SK-N-SH treated with all-trans-retinoic acid at 6 μM for 48 hours (cell line): ENCODE measurements at regions not wholly inside any gene's neighbourhood (a gene's known extent, or its start where the extent isn't known, plus 50 kb on each side); places are given as distances from the start of the nearest gene placed in this dataset.
"Not testable (repeated sequence)": the region's sequence is repeated elsewhere in the genome, so short reads cannot be mapped to it uniquely, and the experiment has no call there.

Experiments used
- ATAC-seq: fragments of 200-7000 bp; cut with Tn5 transposase; 3 replicates; pipeline ENCODE4 v1.9.1; 2020; ENCODE audit warnings: mild to moderate bottlenecking, moderate library complexity
- ARNTL ChIP-seq: fragments of 450-650 bp; formaldehyde crosslinking; IDR thresholded peaks from 2 replicates; pipeline ENCODE4 v1.5.0; 2020; ENCODE audit warnings: low read depth, mild to moderate bottlenecking, moderate library complexity, borderline replicate concordance
- BACH2 ChIP-seq: fragments of 250-450 bp; sonication (Bioruptor Pico); IDR thresholded peaks from 2 replicates; pipeline ENCODE4 v1.9.0; 2021; ENCODE audit warnings: mild to moderate bottlenecking, borderline replicate concordance
- CREB5 ChIP-seq: fragments of 250-450 bp; sonication (Bioruptor Pico); IDR thresholded peaks from 2 replicates; pipeline ENCODE4 v1.5.1; 2020; ENCODE audit warnings: low read depth, mild to moderate bottlenecking, moderate library complexity
- CSRNP3 ChIP-seq: fragments of 250-450 bp; sonication (Bioruptor Pico); IDR thresholded peaks from 2 replicates; pipeline ENCODE4 v1.5.1; 2021; ENCODE audit warnings: mild to moderate bottlenecking, moderate library complexity
- ESRRG ChIP-seq: fragments of 250-450 bp; sonication (Bioruptor Pico); IDR thresholded peaks from 2 replicates; pipeline ENCODE4 v1.6.1; 2021; ENCODE audit warnings: mild to moderate bottlenecking
- GLIS3 ChIP-seq: fragments of 250-450 bp; sonication (Bioruptor Pico); IDR thresholded peaks from 2 replicates; pipeline ENCODE4 v1.5.0; 2020; ENCODE audit warnings: mild to moderate bottlenecking, moderate library complexity
- ISL1 ChIP-seq: fragments of 250-450 bp; sonication (Bioruptor Pico); IDR thresholded peaks from 2 replicates; pipeline ENCODE4 v2.1.2; 2022; ENCODE audit warnings: mild to moderate bottlenecking, moderate library complexity
- OSR1 ChIP-seq: fragments of 250-450 bp; sonication (Bioruptor Pico); IDR thresholded peaks from 2 replicates; pipeline ENCODE4 v1.8.0; 2022; ENCODE audit warnings: moderate library complexity, mild to moderate bottlenecking, inconsistent platforms
- POU6F1 ChIP-seq: fragments of 250-450 bp; sonication (Bioruptor Pico); IDR thresholded peaks from 2 replicates; pipeline ENCODE4 v1.8.0; 2021; ENCODE audit warnings: low read depth, mild to moderate bottlenecking, moderate library complexity, borderline replicate concordance
- PPARA ChIP-seq: fragments of 250-450 bp; sonication (Bioruptor Pico); IDR thresholded peaks from 2 replicates; pipeline ENCODE4 v1.5.0; 2020; ENCODE audit warnings: mild to moderate bottlenecking, borderline replicate concordance
- RARB ChIP-seq: fragments of 250-450 bp; sonication (Bioruptor Pico); IDR thresholded peaks from 2 replicates; pipeline ENCODE4 v1.8.0; 2021; ENCODE audit warnings: mild to moderate bottlenecking, moderate library complexity
- SNAI2 ChIP-seq: fragments of 250-450 bp; sonication (Bioruptor Pico); IDR thresholded peaks from 2 replicates; pipeline ENCODE4 v1.5.0; 2020; ENCODE audit warnings: mild to moderate bottlenecking, moderate library complexity
- TCF4 ChIP-seq: fragments of 250-450 bp; sonication (Bioruptor Pico); IDR thresholded peaks from 2 replicates; pipeline ENCODE4 v1.8.0; 2021; ENCODE audit warnings: mild to moderate bottlenecking, moderate library complexity, borderline replicate concordance
- TSHZ2 ChIP-seq: fragments of 250-450 bp; sonication (Bioruptor Pico); IDR thresholded peaks from 2 replicates; pipeline ENCODE4 v1.5.0; 2020; ENCODE audit warnings: mild to moderate bottlenecking, moderate library complexity
- ZC3H10 ChIP-seq: fragments of 250-450 bp; sonication (Bioruptor Pico); IDR thresholded peaks from 2 replicates; pipeline ENCODE4 v1.5.1; 2021; ENCODE audit warnings: mild to moderate bottlenecking, moderate library complexity
- ZFP3 ChIP-seq: fragments of 250-450 bp; sonication (Bioruptor Pico); IDR thresholded peaks from 2 replicates; pipeline ENCODE4 v1.5.0; 2020; ENCODE audit warnings: mild to moderate bottlenecking, moderate library complexity
- ZFP30 ChIP-seq: fragments of 450-650 bp; formaldehyde crosslinking; IDR thresholded peaks from 2 replicates; pipeline ENCODE4 v1.5.0; 2022; ENCODE audit warnings: mild to moderate bottlenecking, moderate library complexity
- ZNF565 ChIP-seq: fragments of 450-650 bp; formaldehyde crosslinking; conservative IDR thresholded peaks from 2 replicates; pipeline ENCODE4 v1.5.0; 2020; ENCODE audit warnings: low read depth, mild to moderate bottlenecking, moderate library complexity
- ZNF70 ChIP-seq: fragments of 450-650 bp; formaldehyde crosslinking; IDR thresholded peaks from 2 replicates; pipeline ENCODE4 v1.5.0; 2020; ENCODE audit warnings: mild to moderate bottlenecking, moderate library complexity

GRCh38 chr6:125623085-125623484, 126.3 kb upstream of the HEY2 start:
- no peak for TF ChIP-seq ESRRG
- TF ChIP-seq CREB5: no peak
- TF ChIP-seq ZNF70 (CRISPR knock-in tag): no peak
- TF ChIP-seq ZNF565 (CRISPR knock-in tag): no peak
- no peak for TF ChIP-seq ZFP3
- no peak for ATAC-seq

GRCh38 chr6:125631165-125631564, 118.3 kb upstream of the HEY2 start:
- no peak for ATAC-seq
- no peak for TF ChIP-seq RARB (CRISPR knock-in tag)
- no peak for TF ChIP-seq TCF4
- no peak for TF ChIP-seq ARNTL (CRISPR knock-in tag)
- no peak for TF ChIP-seq OSR1 (CRISPR knock-in tag)
- TF ChIP-seq GLIS3 (CRISPR knock-in tag): no peak
- TF ChIP-seq TSHZ2: no peak
- TF ChIP-seq ISL1 (CRISPR knock-in tag): no peak
- TF ChIP-seq CSRNP3: no peak
- TF ChIP-seq BACH2 (CRISPR knock-in tag): no peak
- no peak for TF ChIP-seq CREB5
- no peak for TF ChIP-seq ESRRG
- TF ChIP-seq PPARA (CRISPR knock-in tag): no peak
- TF ChIP-seq SNAI2: no peak
- no peak for TF ChIP-seq ZNF565 (CRISPR knock-in tag)
- no peak for TF ChIP-seq ZC3H10 (CRISPR knock-in tag)
- TF ChIP-seq ZFP30: no peak
- TF ChIP-seq ZFP3: no peak

- not testable (repeated sequence) for ATAC-seq
These were observed 113.4 kb upstream of the HEY2 start for GRCh38 chr6:125636011-125636410.

- TF ChIP-seq POU6F1 (CRISPR knock-in tag): no peak
- no peak for TF ChIP-seq CREB5
- TF ChIP-seq ZC3H10 (CRISPR knock-in tag): no peak
- no peak for TF ChIP-seq TCF4
- ATAC-seq: no peak
These were observed 112.8 kb upstream of the HEY2 start for GRCh38 chr6:125636671-125637070.
